ENCODE measurements at regions not wholly inside any gene's neighbourhood (a gene's known extent, or its start where the extent isn't known, plus 50 kb on each side); places are given as distances from the start of the nearest gene placed in this dataset.

- ATAC-seq (no peak), DNase-seq (no peak)
- Histone ChIP-seq H3K27me3 (ENCODE audit: low read depth) (no peaks in the 10 kb centered on the region), H3K4me3 (no peak overlapping the region), H3K4me1 (no peaks in the 10 kb centered on the region), H3K36me3 (no peaks in the 10 kb centered on the region), H3K9me3 (no peaks in the 10 kb centered on the region), H3K27ac (no peak overlapping the region)
- intact Hi-C loops (cut with DNase I): no loop called here
- TF ChIP-seq, protein P1, sequence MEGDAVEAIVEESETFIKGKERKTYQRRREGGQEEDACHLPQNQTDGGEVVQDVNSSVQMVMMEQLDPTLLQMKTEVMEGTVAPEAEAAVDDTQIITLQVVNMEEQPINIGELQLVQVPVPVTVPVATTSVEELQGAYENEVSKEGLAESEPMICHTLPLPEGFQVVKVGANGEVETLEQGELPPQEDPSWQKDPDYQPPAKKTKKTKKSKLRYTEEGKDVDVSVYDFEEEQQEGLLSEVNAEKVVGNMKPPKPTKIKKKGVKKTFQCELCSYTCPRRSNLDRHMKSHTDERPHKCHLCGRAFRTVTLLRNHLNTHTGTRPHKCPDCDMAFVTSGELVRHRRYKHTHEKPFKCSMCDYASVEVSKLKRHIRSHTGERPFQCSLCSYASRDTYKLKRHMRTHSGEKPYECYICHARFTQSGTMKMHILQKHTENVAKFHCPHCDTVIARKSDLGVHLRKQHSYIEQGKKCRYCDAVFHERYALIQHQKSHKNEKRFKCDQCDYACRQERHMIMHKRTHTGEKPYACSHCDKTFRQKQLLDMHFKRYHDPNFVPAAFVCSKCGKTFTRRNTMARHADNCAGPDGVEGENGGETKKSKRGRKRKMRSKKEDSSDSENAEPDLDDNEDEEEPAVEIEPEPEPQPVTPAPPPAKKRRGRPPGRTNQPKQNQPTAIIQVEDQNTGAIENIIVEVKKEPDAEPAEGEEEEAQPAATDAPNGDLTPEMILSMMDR (IDR thresholded peaks at IDR 0.05): no peak
These were observed 470.9 kb downstream of the TFAP2A start for GRCh38 chr6:9943986-9944385.

- no peak overlapping the region for H3K27ac ChIP-seq
- H3K36me3 ChIP-seq: no peaks in the 10 kb centered on the region
- no peak overlapping the region for H3K4me3 ChIP-seq
- no peaks in the 10 kb centered on the region for H3K27me3 ChIP-seq (ENCODE audit: low read depth)
- intact Hi-C loops (cut with DNase I): no loop called here
- H3K4me1 ChIP-seq: no peaks in the 10 kb centered on the region
- DNase-seq (no peak), ATAC-seq (no peak)
- TF ChIP-seq, protein P1 (IDR thresholded peaks at IDR 0.05): no peak
- no peaks in the 10 kb centered on the region for H3K9me3 ChIP-seq
These were observed 471.8 kb downstream of the TFAP2A start for GRCh38 chr6:9943026-9943425.

GRCh38 chr6:9942131-9942530, 472.7 kb downstream of the TFAP2A start:
- H3K4me3 ChIP-seq: no peak overlapping the region
- H3K27ac ChIP-seq: no peak overlapping the region
- ATAC-seq (peak in 1 of 2 donors; percentile 39), DNase-seq (no peak)
- no peaks in the 10 kb centered on the region for H3K9me3 ChIP-seq
- TF ChIP-seq, protein P1 (IDR thresholded peaks at IDR 0.05): no peak
- intact Hi-C loops (cut with DNase I): no loop called here
- H3K27me3 ChIP-seq (ENCODE audit: low read depth): no peaks in the 10 kb centered on the region
- H3K36me3 ChIP-seq: no peaks in the 10 kb centered on the region
- no peaks in the 10 kb centered on the region for H3K4me1 ChIP-seq

- no peak overlapping the region for H3K4me3 ChIP-seq
- H3K9me3 ChIP-seq: no peaks in the 10 kb centered on the region
- no peak overlapping the region for H3K27ac ChIP-seq
- H3K4me1 ChIP-seq: no peaks in the 10 kb centered on the region
- no peaks in the 10 kb centered on the region for H3K27me3 ChIP-seq (ENCODE audit: low read depth)
- ATAC-seq: no peak
- no peaks in the 10 kb centered on the region for H3K36me3 ChIP-seq
- TF ChIP-seq, protein P1 (IDR thresholded peaks at IDR 0.05): no peak
- intact Hi-C loops (cut with DNase I): no loop called here
- DNase-seq: no peak
These were observed 476.1 kb downstream of the TFAP2A start for GRCh38 chr6:9938801-9939200.

DNA sequence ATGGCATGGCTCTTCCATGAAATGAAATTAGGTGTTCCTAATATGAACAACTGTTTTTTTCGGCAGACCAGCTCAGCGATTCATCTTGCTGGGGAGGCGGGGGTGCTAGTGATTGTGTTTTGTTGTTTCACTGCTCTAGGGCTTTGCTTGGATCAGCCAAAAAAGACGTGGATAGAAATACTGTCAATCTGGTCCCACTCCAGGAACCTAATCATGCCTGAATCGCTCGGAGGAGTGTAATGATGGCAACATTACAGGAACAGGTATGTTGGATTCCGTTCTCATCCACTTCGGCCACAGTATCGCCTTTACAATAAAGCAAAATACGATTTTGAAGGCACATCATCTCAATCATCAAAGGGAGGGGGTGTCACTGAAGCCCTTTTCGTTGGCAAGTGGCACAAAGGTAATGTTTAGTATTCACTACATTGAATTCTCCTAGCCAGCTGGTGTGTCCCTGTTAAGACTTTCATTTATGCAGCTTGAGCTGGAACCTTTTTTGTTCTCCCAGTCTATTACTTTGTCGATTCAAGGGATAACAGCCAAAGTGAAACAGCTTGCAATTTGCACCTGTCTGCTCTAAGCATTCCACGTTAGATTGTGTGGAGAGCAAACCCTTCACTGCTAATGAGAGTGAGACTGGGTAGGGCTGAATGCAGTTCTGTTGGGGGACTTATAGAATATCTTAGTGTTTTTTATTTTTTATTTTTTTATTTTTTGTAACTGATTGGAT, 477.7 kb downstream of the TFAP2A start:
- intact Hi-C loops (cut with DNase I): no loop called here
- Histone ChIP-seq H3K27ac (no peak overlapping the region), H3K9me3 (no peaks in the 10 kb centered on the region), H3K27me3 (ENCODE audit: low read depth) (no peaks in the 10 kb centered on the region), H3K36me3 (no peaks in the 10 kb centered on the region), H3K4me3 (no peak overlapping the region), H3K4me1 (no peaks in the 10 kb centered on the region)
- DNase-seq (no peak), ATAC-seq (no peak)
- TF ChIP-seq, protein P1 (IDR thresholded peaks at IDR 0.05): no peak

All from lower lobe of right lung (tissue), 2 donors.